GM21390 (cell line): ENCODE measurements at regions not wholly inside any gene's neighbourhood (a gene's known extent, or its start where the extent isn't known, plus 50 kb on each side); places are given as distances from the start of the nearest gene placed in this dataset.
"Not testable (repeated sequence)": the region's sequence is repeated elsewhere in the genome, so short reads cannot be mapped to it uniquely, and the experiment has no call there.

Experiments used
- ATAC-seq: cut with Tn5 transposase; IDR thresholded peaks from one replicate; pipeline ENCODE4 v1.9.1; 2021; ENCODE audit not compliant: unreplicated experiment

DNA sequence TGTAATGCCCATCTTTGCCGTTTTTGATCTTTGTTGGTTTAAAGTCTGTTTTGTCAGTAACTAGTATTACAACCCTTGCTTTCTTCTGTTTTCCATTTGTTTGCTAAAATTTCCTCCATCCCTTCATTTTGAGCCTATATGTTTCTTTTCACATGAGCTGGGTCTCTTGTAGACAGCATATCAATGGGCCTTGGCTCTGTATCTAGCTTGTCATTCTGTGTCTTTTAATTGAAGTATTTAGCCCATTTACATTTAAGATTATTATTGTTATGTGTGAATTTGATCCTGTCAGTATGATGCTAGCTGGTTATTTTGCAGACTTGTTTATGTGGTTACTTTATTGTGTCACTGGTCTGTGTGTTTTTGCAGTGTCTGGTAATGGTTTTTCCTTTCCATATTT is 913.2 kb downstream of the TRHDE start:
- no peak for ATAC-seq

DNA sequence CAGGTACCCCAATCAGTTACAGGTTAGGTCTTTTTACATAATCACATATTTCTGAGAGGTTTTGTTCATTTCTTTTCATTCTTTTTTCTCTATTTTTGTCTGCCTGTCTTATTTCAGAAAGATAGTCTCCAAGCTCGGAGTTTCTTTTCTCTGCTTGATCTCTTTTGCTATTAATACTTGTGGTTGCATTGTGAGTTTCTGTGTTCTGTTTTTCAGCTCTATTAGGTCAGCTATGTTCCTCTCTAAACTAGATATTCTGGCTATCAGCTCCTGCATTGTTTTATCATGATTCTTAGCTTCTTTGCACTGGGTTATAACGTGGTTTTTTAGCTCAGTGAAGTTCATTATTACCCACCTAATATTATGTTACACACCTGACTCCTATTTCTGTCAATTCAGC is 914.1 kb downstream of the TRHDE start:
- no peak for ATAC-seq

DNA sequence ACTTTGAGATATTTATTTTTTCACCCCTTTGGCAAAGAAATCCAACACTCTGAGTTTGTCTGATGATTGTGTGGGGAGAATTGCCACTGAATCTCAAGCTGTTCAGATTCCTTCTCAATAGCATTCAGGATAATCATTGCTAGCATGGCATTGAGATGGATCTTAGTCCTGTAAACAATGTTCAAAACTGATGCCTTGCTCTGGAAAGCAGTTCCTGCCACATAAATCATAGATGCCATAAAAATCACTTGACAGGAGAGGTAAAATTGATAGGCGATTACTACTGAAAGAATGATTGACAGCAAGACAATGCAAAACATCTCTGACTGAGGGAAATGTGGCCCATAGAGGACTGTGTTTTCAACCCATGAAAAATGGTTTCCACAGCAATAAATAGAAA is 915.6 kb downstream of the TRHDE start:
- no peak for ATAC-seq

DNA sequence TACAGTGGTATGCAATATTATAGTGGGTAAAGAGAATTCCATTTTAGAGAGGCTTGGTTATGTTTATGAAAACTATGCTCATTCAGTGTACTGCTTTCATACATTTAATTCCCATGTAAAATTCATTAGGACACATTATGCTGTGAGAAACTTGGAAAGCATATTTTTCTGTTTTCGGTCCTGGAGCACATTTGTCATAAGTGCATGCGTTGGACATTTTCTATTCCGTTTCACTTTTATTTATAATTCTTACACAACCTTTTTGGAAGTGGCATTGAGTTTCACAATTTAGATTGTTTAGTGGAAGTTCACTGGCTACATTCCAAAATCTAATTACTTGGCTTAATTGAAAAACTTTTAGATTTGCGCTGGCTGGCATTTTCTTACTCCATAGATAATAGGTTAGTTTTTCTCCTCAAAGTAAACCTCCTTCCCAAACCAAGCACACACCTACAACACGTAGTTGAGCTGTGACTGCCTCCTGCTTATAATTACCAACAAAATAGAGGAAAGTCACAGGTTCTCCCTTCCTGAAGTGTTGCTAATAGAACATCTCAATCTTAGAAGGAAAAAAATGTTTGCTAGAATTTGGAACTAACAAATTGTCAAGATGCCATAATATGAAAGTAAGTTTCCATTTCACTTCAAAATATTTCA is 938.5 kb downstream of the TRHDE start:
- ATAC-seq, result no peak

DNA sequence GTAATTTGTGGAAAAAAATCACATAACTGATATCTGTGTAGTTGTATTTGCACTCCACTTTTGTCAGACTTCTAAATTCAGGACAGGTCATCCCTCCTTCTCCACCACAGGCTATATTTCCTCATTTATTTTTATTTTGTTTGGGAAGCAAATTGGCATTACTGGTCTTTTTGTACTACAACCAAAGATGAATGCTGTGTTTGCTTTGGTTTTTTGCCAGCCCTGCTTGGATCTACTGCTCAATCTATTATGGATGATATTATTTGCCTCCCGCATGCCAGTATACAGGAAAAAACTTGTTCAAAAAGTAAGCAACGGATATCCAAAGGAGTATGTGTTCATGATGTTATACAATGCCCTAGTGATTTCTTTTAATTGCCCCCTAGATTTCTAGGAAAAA is 948.8 kb downstream of the TRHDE start:
- ATAC-seq, result no peak

DNA sequence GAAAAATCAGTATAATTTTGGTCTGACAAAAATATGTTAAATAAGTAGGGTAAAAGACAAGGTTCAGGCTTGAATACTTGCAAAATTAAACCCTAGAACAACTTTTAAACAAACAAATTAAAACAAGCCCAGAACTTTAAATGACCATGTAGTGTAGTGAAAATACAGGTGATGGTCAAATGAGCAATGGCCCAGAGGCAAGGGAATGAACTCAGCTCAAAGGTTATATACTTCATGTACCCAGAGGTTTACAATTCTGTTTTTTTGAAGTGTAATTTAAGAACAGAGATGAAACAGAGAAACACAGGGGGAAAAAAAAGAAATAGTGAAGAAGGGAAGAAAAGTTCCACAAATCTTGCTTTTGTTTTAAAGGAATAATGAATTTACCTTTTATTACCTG is 949.2 kb downstream of the TRHDE start:
- no peak for ATAC-seq

DNA sequence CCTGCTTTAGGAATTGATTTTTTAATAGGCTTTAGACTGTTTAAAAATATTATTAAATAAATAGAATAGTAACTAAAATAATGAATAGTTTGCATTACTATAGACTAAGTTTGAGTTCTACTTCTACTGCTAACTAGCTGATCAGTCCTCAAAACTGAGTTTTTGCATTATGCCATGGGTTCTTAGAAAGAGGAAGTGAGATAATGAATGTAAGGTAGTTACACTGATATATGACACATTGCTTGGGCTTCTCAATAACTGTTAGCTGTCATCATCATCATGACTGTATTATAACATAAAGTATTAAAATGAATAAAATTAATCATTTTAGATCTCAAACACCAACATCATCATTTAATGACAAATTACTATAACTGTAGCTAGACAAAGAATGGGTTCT is 949.7 kb downstream of the TRHDE start:
- ATAC-seq, result no peak

DNA sequence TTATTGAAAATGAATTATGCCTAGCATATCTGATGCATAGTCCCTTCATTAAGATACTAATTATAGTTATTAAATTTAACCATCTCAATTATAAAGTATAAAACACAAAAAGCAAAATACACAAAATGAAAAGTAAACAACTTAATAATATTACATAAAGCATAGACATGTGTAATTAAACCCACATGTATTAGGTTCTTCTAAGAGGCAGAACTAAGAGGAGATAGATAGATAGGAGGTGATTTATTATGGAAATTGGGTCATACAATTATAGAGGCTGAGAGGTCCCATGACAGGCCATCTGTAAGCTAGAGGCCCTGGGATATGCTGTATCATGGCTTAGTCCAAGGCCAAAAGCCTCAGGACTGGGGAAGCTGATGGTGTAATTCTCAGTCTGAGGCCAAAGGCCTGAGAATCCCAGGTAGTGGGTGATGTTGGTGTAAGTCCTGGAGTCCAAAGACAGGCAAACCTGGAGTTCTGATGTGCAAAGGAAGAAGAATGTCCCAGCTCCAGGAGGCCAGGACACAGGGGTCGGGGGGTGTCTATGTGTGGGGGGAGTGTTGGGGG is 953.3 kb downstream of the TRHDE start:
- no peak for ATAC-seq

DNA sequence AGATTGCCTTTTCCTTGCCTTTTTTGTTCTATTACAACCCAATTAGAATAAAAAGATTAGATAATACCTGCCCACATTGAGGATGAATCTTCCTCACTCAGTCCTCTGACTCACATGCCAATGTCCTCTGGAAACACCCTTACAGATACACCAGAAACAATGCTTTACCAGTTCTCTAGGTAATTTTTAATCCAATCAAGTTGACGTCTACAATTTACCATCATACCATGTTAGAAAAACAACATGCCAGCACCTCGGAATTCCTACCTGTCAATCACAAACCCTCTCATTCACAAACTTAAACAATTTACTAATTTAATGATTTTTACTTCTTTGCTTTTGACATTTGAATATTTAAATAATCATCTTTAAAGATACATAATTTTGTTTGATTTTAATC is 953.8 kb downstream of the TRHDE start:
- no peak for ATAC-seq

DNA sequence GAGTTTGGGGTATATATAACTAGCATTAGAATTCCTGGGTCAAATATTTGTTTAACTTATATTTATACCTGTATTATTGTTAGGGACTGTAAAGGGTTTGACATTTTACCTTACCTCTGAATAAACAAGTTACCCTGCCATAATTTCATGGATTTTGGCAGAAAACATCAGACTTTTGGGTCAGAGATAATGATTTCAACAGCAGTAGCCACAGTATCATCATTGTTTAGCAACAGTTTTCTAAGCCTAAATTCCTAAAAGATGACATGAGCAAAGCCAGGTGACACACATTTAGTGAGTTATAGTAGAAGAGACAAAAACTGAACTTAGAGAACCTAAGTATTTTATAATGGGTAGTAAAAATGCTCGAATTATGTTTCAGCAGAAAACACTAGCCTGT is 954.4 kb downstream of the TRHDE start:
- no peak for ATAC-seq

DNA sequence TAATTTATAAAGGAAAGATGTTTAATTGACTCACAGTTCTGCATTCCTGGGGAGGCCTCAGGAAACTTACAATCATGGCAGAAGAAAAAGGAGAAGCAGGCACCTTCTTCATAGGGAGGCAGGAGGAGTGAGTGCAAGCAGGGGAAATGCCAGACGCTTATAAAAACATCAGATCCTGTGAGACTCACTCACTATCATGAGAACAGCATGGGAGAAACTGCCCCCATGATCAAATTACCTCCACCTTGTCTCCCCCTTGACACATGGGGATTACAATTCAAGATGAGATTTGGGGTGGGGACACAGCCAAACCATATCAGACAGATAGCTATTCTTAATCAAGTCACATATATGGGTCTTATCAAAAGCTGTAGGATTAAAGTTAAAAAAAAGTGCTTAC is 956.7 kb downstream of the TRHDE start:
- not testable (repeated sequence) for ATAC-seq

DNA sequence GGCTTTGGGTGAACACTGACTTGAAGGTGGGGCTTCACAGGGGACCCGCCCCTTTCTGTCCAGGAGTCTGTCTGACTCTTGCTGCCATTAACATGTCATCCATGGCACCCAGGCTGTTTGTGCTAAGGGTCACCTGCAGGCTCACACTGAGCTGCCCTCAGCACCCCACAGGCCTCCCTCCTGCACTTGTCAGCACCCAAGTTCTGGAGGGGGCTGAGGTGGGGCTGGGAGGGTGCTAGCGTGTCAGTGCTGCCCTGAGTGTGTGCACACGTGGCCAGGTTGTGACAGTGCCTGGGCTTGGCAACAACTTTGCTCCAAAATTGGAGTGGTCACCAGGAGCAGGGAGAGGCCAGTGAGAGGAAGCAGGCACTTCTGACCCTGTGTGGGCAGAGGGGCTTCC is 963.2 kb downstream of the TRHDE start:
- ATAC-seq, result no peak

DNA sequence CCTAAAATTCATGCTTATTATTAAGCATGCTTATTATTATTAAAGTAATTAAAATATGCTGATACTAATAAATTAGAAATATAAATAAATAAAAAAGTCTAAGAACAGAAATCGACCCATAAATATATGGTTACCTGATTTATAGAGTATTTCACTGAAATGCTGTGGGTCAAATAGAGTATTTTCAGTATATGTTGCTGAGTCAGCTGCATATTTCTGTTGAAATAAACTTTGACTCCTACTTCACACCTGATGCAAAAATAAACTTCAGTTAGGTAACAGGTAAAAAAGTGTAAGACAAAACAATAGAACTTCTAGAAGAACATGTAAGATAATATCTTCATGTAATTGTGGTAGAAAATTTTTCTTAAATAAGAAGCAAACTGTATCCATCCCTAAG is 967.9 kb downstream of the TRHDE start:
- ATAC-seq, result no peak

DNA sequence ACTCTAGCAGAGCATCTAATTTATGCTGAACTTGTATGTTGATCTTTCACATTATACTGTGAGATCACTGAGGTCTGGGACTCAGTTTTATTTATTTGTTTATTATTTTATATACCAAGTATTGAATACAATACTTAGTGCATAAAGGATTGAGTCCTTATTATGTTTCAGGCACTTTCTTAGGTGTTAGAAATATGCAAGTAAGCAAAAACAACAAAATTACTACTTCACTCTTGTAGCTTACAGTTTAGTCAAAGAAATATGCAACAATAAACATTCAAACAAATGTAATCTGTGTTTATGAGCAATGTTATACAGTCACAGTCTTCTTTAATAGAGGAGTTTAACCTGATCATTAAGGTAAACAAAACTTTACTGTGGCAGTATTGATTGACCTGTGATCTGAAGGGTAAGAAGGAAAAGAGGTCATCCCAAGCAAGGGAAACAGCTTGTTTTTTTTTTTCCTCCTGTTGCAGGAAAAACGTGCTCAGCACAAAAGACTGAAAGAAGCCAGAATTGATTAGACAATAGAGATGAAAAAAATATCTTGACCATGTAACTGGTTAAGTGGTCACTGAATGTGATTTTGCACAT is 990.7 kb downstream of the TRHDE start:
- ATAC-seq, result no peak

DNA sequence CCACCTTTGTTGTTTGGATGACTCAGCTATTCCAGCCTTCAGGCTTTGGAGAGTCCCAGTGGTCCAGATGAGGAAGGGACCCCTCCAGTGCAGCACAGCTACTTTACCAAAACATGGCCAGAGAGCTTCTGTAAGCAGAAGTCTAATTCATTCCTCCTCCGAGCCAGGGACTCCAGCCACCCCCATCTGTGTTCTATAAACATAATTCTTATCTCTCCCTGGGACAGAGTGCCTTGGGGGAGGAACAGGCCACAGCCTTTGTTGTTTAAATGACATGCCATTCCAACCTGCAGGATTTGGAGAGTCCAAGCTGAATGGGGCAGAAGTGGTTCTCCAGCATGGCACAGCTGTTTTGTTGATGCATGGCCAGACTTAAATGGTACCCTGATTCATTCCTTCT is 994.0 kb downstream of the TRHDE start:
- ATAC-seq, result no peak

DNA sequence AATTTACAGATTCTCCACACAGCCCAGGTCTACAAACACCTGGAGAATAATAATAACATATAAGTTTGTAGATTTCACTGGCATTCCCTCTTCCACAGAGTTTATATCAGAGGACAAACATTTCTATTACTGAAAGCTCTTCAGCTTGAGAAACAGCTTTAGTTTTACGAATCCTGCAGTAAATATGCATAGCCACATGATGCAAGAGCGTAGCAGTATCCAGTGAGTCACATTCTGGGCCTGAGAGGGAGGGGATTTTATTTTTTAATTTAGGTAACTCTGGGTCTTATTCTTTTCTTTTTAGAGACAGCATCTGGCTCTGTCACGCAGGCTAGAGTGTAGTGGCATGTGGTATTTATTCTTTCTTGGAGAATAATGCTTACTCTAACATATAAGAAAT is 1002.8 kb downstream of the TRHDE start:
- no peak for ATAC-seq

DNA sequence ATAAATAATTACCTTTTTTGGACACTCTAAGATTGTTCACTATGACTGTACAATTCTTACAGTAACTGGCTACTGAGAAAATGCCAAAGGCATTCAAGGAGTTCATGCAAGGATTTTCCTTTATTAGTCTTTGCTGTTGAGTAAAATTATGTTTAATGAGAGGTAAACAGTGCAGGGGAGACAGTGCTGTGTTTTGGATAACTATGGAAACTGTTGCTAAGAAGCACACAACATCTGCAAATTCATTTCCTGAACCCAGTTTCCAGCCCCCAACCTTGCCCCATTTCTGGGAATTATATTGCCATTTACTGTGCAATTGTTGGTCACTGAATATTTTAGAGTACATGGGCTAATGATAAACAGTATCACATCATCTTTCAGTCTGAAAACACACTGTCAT is 1005.8 kb downstream of the TRHDE start:
- ATAC-seq, result no peak

DNA sequence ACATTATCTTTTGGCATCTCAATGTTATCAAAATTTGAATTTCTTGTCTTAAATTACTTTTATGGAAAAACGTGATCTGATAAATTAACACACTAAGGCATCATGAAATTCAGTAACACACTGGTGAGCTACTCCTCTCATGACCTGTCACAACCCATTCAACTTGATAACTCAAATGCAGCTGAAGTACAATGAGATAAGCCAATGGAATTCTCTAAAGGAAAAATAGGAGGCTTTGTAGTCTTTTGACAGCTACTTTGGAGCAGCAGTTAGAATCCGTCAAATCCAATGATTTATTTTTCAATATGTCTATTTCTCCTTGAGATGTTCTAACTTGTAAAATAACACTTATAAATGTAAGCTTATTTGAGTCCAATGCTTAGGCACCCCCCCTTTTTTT is 1029.4 kb downstream of the TRHDE start:
- no peak for ATAC-seq

DNA sequence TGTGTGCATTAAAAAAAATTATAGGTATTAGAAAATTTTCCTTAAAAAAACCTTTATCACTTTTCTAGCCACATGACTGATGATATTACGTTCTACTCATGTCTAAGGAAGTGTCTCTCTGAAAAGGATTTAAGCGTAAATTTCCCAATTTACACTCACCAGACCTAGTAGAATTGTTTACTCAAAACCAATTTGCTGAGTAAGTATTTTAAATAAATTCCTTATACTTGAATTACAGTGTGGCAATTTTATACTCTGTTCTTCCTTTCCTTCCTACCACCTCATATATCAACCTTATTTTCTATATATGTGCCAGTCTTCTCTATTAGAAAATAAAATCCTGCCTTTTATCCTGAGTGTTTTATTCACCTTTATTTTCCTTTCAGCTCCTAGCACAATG is 1035.1 kb downstream of the TRHDE start:
- ATAC-seq, result no peak

DNA sequence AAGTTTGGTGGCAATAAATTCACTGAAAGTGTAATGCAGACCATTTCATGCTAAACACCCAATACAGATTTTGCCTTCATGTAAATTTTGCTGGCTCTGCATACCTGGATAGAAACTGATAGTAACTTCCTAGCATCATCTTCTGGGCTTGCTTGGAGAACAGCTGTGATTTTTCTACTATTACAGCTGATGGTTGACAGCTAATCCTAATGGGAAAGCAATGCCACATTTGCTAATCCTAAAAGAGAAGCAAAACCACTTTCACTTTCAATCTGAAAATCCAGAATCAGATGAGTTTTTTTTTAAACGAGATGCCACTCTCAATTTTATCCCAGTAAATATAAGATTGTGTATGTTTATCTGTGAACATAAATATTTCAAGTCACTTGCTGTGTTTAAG is 1035.9 kb downstream of the TRHDE start:
- no peak for ATAC-seq

DNA sequence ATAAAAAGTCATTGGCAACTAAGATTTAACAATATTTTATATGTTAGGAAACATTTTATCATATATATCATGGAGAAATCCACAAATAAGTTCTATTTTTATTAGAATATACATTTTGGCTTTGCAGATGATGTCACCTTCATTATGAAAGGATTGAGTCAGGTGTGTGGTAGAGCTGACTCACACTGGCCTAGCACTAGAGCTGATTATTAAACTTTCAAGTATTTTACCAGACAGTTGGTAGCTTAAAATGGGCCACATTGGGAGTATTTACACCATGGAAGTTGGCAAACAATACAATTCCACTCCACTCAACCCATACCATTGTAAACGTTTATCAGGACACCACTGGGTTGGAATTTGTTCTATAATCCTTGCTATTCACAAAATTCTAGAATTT is 1036.6 kb downstream of the TRHDE start:
- no peak for ATAC-seq

DNA sequence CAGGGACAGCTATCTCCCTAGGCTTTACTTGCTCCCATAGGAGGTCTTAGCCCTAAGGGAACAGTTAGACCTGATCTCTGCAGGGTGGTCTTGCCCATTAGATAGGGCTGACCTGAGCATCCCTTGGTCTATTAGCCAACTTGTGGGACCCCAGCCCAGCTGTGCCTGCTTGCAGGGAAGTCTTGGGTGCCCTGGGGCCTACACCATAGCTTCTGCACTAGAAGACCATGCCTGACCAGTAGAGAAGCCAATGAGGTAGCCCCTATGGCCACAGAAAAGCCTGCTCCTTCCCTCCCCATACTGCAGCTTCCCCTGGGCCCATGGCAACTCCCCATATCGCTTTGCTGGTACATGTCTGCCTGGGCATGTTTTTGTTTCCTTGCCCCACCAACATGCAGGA is 1049.1 kb downstream of the TRHDE start:
- no peak for ATAC-seq

DNA sequence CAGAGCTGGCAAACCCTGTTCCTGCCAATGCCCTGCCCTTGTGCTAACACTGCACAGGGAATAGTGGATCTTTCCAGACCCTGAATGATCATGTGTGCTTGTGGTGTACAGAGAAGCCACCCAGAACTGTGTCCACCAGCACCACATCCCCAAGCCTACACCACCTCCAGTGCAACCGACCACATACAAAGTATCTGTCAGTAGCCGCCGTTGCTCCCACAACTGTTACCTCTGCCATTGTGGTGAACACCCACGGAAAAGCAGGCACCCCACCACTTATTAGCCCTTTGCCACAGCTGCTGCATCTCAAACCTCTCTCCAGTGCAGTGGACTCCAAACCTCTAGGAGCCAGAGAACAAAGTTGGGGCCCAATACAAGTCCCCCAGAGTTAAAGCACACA is 1049.6 kb downstream of the TRHDE start:
- ATAC-seq, result no peak
